H9 (cell line): ENCODE measurements at regions not wholly inside any gene's neighbourhood (a gene's known extent, or its start where the extent isn't known, plus 50 kb on each side); places are given as distances from the start of the nearest gene placed in this dataset.

Experiments used
- DNase-seq: peaks from one replicate; pipeline ENCODE4 v3.0.0-alpha.2; 2017
- H2AFZ ChIP-seq: one replicate; pipeline ENCODE4 v1.6.1; 2013; ENCODE audit warnings: mild to moderate bottlenecking, low read length, control low read depth, moderate library complexity
- H2AK5ac ChIP-seq: 2 replicates; pipeline ENCODE4 v1.6.1; 2013; ENCODE audit warnings: low read length, control low read depth, mixed read lengths; ENCODE audit not compliant: insufficient read length
- H2BK120ac ChIP-seq: one replicate; pipeline ENCODE4 v1.6.1; 2013; ENCODE audit warnings: low read depth, mild to moderate bottlenecking, low read length, control low read depth, inconsistent platforms; ENCODE audit not compliant: poor library complexity, severe bottlenecking
- H2BK12ac ChIP-seq: 2 replicates; pipeline ENCODE4 v1.6.1; 2013; ENCODE audit warnings: low read length, control low read depth, mixed read lengths, low read depth; ENCODE audit not compliant: insufficient read length
- H2BK15ac ChIP-seq: 2 replicates; pipeline ENCODE4 v1.6.1; 2013; ENCODE audit warnings: low read depth, low read length, control low read depth
- H2BK20ac ChIP-seq: one replicate; pipeline ENCODE4 v1.6.1; 2013; ENCODE audit warnings: low read depth, mild to moderate bottlenecking, low read length, control low read depth, inconsistent platforms; ENCODE audit not compliant: poor library complexity, severe bottlenecking
- H2BK5ac ChIP-seq: 2 replicates; pipeline ENCODE4 v1.6.1; 2013; ENCODE audit warnings: low read length, control low read depth, mixed read lengths; ENCODE audit not compliant: insufficient read length
- H3K14ac ChIP-seq: 2 replicates; pipeline ENCODE4 v1.6.1; 2013; ENCODE audit warnings: low read length, control low read depth; ENCODE audit not compliant: insufficient read depth
- H3K18ac ChIP-seq: 2 replicates; pipeline ENCODE4 v1.6.1; 2013; ENCODE audit warnings: low read depth, mild to moderate bottlenecking, mixed read lengths, low read length, control low read depth; ENCODE audit not compliant: insufficient read length
- H3K23ac ChIP-seq: 2 replicates; pipeline ENCODE4 v1.6.1; 2013; ENCODE audit warnings: low read length, control low read depth, mixed read lengths, low read depth; ENCODE audit not compliant: insufficient read length
- H3K23me2 ChIP-seq: 2 replicates; pipeline ENCODE4 v1.6.1; 2013; ENCODE audit warnings: low read depth, mild to moderate bottlenecking, mixed read lengths, low read length, control low read depth; ENCODE audit not compliant: insufficient read length, poor library complexity, severe bottlenecking
- H3K27ac ChIP-seq: 2 replicates; pipeline ENCODE4 v1.5.1; 2013; ENCODE audit warnings: low read length, control low read depth, mixed read lengths, low read depth; ENCODE audit not compliant: insufficient read length
- H3K27me3 ChIP-seq: 2 replicates; pipeline ENCODE4 v1.6.1; 2013; ENCODE audit warnings: low read length, control low read depth, inconsistent platforms; ENCODE audit not compliant: insufficient read depth
- H3K4ac ChIP-seq: 2 replicates; pipeline ENCODE4 v1.6.1; 2013; ENCODE audit warnings: low read depth, mild to moderate bottlenecking, control low read depth, inconsistent platforms, low read length, moderate library complexity
- H3K4me1 ChIP-seq: 2 replicates; pipeline ENCODE4 v1.6.1; 2013; ENCODE audit warnings: low read length, control low read depth, inconsistent platforms; ENCODE audit not compliant: insufficient read depth
- H3K4me2 ChIP-seq: 2 replicates; pipeline ENCODE4 v1.6.1; 2013; ENCODE audit warnings: low read length, control low read depth, mixed read lengths; ENCODE audit not compliant: insufficient read length, insufficient read depth
- H3K56ac ChIP-seq: 2 replicates; pipeline ENCODE4 v1.6.1; 2013; ENCODE audit warnings: low read depth, mild to moderate bottlenecking, mixed read lengths, low read length, control low read depth; ENCODE audit not compliant: insufficient read length
- H3K79me1 ChIP-seq: 2 replicates; pipeline ENCODE4 v1.6.1; 2013; ENCODE audit warnings: low read depth, mild to moderate bottlenecking, moderate library complexity, low read length, control low read depth, inconsistent platforms; ENCODE audit not compliant: insufficient read depth, poor library complexity, severe bottlenecking
- H3K79me2 ChIP-seq: 2 replicates; pipeline ENCODE4 v1.6.1; 2013; ENCODE audit warnings: low read length, control low read depth, inconsistent platforms; ENCODE audit not compliant: insufficient read depth
- H3K9ac ChIP-seq: 2 replicates; pipeline ENCODE4 v1.6.1; 2013; ENCODE audit warnings: low read length, control low read depth, mixed read lengths; ENCODE audit not compliant: insufficient read length; ENCODE audit errors: extremely low read depth
- H3K9me3 ChIP-seq: one replicate; pipeline ENCODE4 v1.6.1; 2013; ENCODE audit warnings: low read depth, low read length, inconsistent platforms; ENCODE audit not compliant: control insufficient read depth
- H3T11ph ChIP-seq: one replicate; pipeline ENCODE4 v1.6.1; 2013; ENCODE audit warnings: mild to moderate bottlenecking, low read length, control low read depth, inconsistent platforms
- H4K20me1 ChIP-seq: one replicate; pipeline ENCODE4 v1.6.1; 2013; ENCODE audit not compliant: control insufficient read depth, insufficient read length, insufficient read depth
- H4K5ac ChIP-seq: 2 replicates; pipeline ENCODE4 v1.6.1; 2013; ENCODE audit warnings: low read depth, mild to moderate bottlenecking, mixed read lengths, low read length, control low read depth; ENCODE audit not compliant: insufficient read length
- H4K8ac ChIP-seq: replicated peaks from 2 replicates; pipeline ENCODE4 v1.6.1; 2013; ENCODE audit warnings: low read length, control low read depth, mixed read lengths, low read depth; ENCODE audit not compliant: insufficient read length
- H4K91ac ChIP-seq: 2 replicates; pipeline ENCODE4 v1.6.1; 2013; ENCODE audit warnings: low read depth, mild to moderate bottlenecking, moderate library complexity, mixed read lengths, low read length, control low read depth; ENCODE audit not compliant: insufficient read length
- H3K27ac Mint-ChIP-seq, 3 experiments: 2 replicates in 2 of 3; 3 replicates in 1 of 3; pipeline ENCODE4 v1.8.0; 2020 to 2021; ENCODE audit warnings: mixed read lengths in 3 of 3, mild to moderate bottlenecking in 1 of 3, moderate library complexity in 1 of 3
- H3K27me3 Mint-ChIP-seq: 2 replicates; pipeline ENCODE4 v1.8.0; 2021; ENCODE audit warnings: low read depth, mild to moderate bottlenecking, moderate library complexity, mixed read lengths
- H3K36me3 Mint-ChIP-seq, 3 experiments: 2 replicates in 2 of 3; 3 replicates in 1 of 3; pipeline ENCODE4 v1.8.0; 2020 to 2021; ENCODE audit warnings: low read depth in 3 of 3, mixed read lengths in 3 of 3; ENCODE audit not compliant: insufficient read depth in 1 of 3
- H3K4me1 Mint-ChIP-seq, 2 experiments: 2 replicates each; pipeline ENCODE4 v1.8.0; 2020; ENCODE audit warnings: mixed read lengths in 2 of 2
- H3K4me3 Mint-ChIP-seq, 2 experiments: 2 replicates in 1 of 2; 3 replicates in 1 of 2; pipeline ENCODE4 v1.8.0; 2020 to 2021; ENCODE audit warnings: mild to moderate bottlenecking in 2 of 2, mixed read lengths in 2 of 2, moderate library complexity in 1 of 2
- H3K9me3 Mint-ChIP-seq, 2 experiments: 2 replicates in 1 of 2; 3 replicates in 1 of 2; pipeline ENCODE4 v1.8.0; 2020; ENCODE audit warnings: mild to moderate bottlenecking in 2 of 2, mixed read lengths in 2 of 2, moderate library complexity in 1 of 2
- WGBS: extraction: QIAGEN DNeasy Blood & Tissue Kit; methylation state at CpG from one replicate; pipeline ENCODE4 v1.1.7; 2013; ENCODE audit warnings: missing lambda C conversion rate, low lambda C conversion rate, mixed read lengths; ENCODE audit not compliant: insufficient read length; ENCODE audit errors: extremely low coverage; 5-methylcytosine and 5-hydroxymethylcytosine counted together
- TF ChIP-seq, protein P1 (sequence below): fragments of 200-600 bp; sonication (generic); conservative IDR thresholded peaks from 3 replicates; pipeline ENCODE4 v1.8.0; 2021; ENCODE audit warnings: antibody characterized with exemption, mild to moderate bottlenecking

DNA sequence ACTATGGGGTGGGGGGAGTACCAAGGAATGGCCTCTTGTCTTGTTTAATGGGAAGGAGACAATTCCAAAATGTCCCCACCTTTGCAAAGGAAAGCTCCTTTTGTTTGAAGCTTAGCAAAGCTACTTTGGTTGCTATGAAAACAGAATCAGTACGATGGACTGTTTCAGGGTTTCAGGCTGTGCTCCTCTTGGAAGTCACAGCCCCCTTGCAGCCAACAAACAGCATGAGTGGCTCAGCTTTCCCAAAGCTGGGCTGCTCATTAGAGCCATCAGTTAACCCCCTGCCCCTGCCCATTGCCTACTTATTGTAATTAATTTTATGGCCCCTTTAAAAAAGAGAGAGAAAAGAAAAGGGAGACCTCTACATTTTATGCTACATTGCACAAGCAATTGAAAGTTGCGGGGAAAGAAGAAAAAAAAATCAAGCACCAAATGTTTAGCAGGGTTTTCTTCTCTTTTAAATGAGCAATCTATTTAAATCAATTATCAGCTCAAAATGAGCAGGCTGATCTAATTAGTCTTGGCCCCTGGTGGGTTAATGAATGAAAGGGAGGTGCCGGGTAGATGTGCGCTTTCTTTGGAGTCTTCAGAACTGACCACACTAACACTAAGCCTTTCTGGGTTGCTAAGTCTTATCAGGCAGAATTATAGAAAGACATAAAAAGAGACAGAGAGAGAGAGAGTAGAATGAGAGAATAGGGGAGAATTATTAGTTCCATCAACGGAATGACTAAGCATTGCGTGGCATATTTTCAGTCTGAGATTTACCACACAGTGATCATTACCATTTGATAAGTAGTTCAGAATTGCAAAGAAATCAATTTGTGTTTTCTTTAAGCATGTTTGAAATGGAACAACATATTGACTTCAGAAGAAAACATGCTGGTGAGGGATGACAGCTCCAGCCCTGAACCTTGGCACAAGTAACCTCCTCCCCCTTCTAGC lies 284.9 kb downstream of the INSIG2 start:
- Histone ChIP-seq H3K18ac (no peak overlapping the region), H2BK120ac (no peak overlapping the region), H3K79me1 (no peaks in the 10 kb centered on the region), H3K4me2 (no peak overlapping the region), H3K9ac (no peak overlapping the region), H4K8ac (no peak overlapping the region), H4K91ac (no peak overlapping the region), H3K4me1 (no peaks in the 10 kb centered on the region; the same call in 1 of the 2 replicates), H3K4ac (no peak overlapping the region), H3K79me2 (no peaks in the 10 kb centered on the region), H3K23me2 (no peaks in the 10 kb centered on the region), H3K14ac (no peak overlapping the region), H3K9me3 (no peaks in the 10 kb centered on the region), H3T11ph (no peak overlapping the region), H3K27me3 (no peaks in the 10 kb centered on the region), H2AK5ac (no peak overlapping the region), H2BK12ac (no peak overlapping the region), H2AFZ (no peak overlapping the region), H3K56ac (no peak overlapping the region), H3K27ac (no peak overlapping the region), H4K5ac (no peak overlapping the region), H4K20me1 (no peaks in the 10 kb centered on the region), H3K23ac (no peak overlapping the region), H2BK15ac (no peak overlapping the region), H2BK20ac (no peak overlapping the region), H2BK5ac (no peak overlapping the region)
- Mint-ChIP-seq H3K4me3 (no peak overlapping the region), H3K9me3 (no peaks in the 10 kb centered on the region), H3K36me3 (no peaks in the 10 kb centered on the region), H3K27ac (no peak overlapping the region; a peak in 1 of 7 replicates), H3K4me1 (peaks cover 31 to 42% of the 10 kb centered on the region in 2 experiments), H3K27me3 (peaks cover 2% of the 10 kb centered on the region)
- TF ChIP-seq, protein P1, sequence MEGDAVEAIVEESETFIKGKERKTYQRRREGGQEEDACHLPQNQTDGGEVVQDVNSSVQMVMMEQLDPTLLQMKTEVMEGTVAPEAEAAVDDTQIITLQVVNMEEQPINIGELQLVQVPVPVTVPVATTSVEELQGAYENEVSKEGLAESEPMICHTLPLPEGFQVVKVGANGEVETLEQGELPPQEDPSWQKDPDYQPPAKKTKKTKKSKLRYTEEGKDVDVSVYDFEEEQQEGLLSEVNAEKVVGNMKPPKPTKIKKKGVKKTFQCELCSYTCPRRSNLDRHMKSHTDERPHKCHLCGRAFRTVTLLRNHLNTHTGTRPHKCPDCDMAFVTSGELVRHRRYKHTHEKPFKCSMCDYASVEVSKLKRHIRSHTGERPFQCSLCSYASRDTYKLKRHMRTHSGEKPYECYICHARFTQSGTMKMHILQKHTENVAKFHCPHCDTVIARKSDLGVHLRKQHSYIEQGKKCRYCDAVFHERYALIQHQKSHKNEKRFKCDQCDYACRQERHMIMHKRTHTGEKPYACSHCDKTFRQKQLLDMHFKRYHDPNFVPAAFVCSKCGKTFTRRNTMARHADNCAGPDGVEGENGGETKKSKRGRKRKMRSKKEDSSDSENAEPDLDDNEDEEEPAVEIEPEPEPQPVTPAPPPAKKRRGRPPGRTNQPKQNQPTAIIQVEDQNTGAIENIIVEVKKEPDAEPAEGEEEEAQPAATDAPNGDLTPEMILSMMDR: no peak
- DNase-seq: no peak
- no CpG with 5 or more reads among the region's 6 CpGs for WGBS
